ENCODE measurements at regions not wholly inside any gene's neighbourhood (a gene's known extent, or its start where the extent isn't known, plus 50 kb on each side); places are given as distances from the start of the nearest gene placed in this dataset.

DNA sequence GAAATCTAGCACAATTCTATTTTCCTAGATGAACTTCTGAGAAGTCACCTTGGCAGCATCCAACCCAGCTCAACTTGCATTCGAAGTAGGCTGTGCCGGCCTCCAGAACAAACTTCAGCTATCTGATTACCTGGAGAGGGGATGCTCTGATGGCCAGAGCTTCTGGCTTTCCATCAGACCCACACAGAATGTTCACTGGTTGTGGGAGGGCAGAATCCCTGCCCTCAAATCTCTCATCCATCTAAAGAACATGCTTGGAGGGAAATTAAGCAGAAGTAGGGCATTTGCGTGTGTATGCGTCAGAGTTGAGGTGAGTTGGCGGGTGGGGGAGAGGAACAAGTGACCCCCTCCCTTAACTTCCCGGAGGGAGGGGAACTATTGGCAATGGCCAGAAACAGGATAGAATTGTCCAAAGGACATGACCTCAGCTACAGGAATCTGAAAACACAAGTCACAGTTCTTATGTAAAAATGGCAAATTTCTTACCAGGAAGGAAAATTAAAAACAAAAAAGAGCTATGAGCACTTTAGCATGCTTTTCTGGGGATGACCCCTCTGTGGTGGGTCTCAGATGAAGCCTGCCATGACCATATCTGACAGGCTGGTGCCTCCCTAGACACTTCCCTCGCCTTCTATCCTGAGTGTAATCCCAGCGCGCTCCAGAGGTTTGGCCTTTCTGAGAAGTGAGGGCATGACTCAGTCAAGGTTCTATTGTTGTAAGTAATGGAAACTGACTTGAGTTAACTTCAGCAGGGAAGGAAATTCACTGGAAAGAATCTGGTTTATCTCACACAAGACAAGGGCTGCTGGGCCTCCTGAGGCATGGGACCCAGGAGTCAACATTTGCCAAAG lies 278.8 kb downstream of the RPS24 start:
- POLR2A ChIA-PET = no interaction called here
- CTCF ChIA-PET = interaction anchor here (0.6 to 3.4 kb wide), 4 partner anchors 8 to 885 kb away, joined by 3 to 11 read pairs (median 4); no protein-coding TSS in a partner anchor
- DNase-seq (ENCODE audit: unreplicated experiment) = no peak
- Mint-ChIP-seq H3K9me3 (ENCODE audit: unreplicated experiment) (no peaks in the 10 kb centered on the region), H3K27me3 (ENCODE audit: insufficient read depth, unreplicated experiment) (peaks cover 73% of the 10 kb centered on the region), H3K4me3 (ENCODE audit: unreplicated experiment) (no peak overlapping the region), H3K4me1 (ENCODE audit: insufficient read depth, unreplicated experiment) (no peaks in the 10 kb centered on the region), H3K36me3 (ENCODE audit: insufficient read depth, unreplicated experiment) (no peaks in the 10 kb centered on the region), H3K27ac (ENCODE audit: low read depth, unreplicated experiment) (no peak overlapping the region)
- TF ChIP-seq CTCF (IDR thresholded peaks at IDR 0.05; ENCODE audit: unreplicated experiment) = no peak
- BruUV-seq (replicated peaks) = no TSS peak
- intact Hi-C loops (cut with micrococcal nuclease) = no loop called here

DNA sequence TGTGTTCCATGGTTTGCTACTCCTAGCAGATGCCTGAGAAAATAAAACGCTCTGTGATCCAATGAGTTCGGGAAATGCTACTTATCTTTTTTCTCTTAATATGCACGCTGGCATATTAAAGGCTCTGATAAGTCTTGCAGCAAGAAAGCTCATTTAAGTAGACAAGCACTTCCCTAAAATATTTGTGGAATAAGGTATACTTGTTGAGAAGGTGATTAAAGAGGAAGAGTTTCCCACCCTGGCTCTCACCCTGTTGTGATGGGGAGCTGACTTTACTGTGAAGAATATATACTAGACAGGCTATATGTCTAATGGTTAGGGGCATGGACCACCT lies 279.4 kb downstream of the RPS24 start:
- H3K4me3 Mint-ChIP-seq (ENCODE audit: unreplicated experiment) = no peak overlapping the region
- TF ChIP-seq CTCF (IDR thresholded peaks at IDR 0.05; ENCODE audit: unreplicated experiment) = no peak
- POLR2A ChIA-PET = no interaction called here
- H3K27me3 Mint-ChIP-seq (ENCODE audit: insufficient read depth, unreplicated experiment) = peaks cover 72% of the 10 kb centered on the region
- intact Hi-C loops (cut with micrococcal nuclease) = no loop called here
- no peak overlapping the region for H3K27ac Mint-ChIP-seq (ENCODE audit: low read depth, unreplicated experiment)
- H3K9me3 Mint-ChIP-seq (ENCODE audit: unreplicated experiment) = no peaks in the 10 kb centered on the region
- no TSS peak for BruUV-seq (replicated peaks)
- no peaks in the 10 kb centered on the region for H3K36me3 Mint-ChIP-seq (ENCODE audit: insufficient read depth, unreplicated experiment)
- no peak for DNase-seq (ENCODE audit: unreplicated experiment)
- CTCF ChIA-PET = interaction anchor here (0.8 to 3.4 kb wide), 3 partner anchors 9 to 885 kb away, joined by 3 to 11 read pairs (median 6); no protein-coding TSS in a partner anchor
- H3K4me1 Mint-ChIP-seq (ENCODE audit: insufficient read depth, unreplicated experiment) = no peaks in the 10 kb centered on the region

DNA sequence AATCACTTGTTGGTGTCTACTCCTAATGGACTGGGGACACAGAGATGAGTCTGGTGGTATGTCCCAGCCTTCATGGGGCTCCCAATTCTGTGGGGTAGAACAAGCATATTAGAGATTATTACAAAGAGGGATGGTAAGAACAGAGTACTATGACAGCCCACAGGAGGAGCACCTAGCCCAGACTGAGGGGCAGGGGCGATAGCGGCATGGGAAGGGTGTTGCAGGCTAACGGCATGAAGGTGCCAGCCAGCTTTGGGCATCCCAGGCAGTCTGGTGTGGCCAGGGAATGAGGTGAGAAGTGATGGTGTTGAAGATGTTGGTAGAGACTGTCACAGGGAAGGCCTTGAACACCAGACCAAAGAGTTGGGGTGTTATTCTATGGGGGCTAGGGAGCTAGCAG lies 280.0 kb downstream of the RPS24 start:
- intact Hi-C loops (cut with micrococcal nuclease) = no loop called here
- CTCF ChIA-PET = interaction anchor here (0.8 to 3.4 kb wide), 2 partner anchors 9 to 266 kb away, joined by 3 to 11 read pairs; no protein-coding TSS in a partner anchor
- H3K4me1 Mint-ChIP-seq (ENCODE audit: insufficient read depth, unreplicated experiment) = no peaks in the 10 kb centered on the region
- TF ChIP-seq CTCF (IDR thresholded peaks at IDR 0.05; ENCODE audit: unreplicated experiment) = no peak
- no peaks in the 10 kb centered on the region for H3K36me3 Mint-ChIP-seq (ENCODE audit: insufficient read depth, unreplicated experiment)
- DNase-seq (ENCODE audit: unreplicated experiment) = no peak
- POLR2A ChIA-PET = no interaction called here
- H3K27ac Mint-ChIP-seq (ENCODE audit: low read depth, unreplicated experiment) = no peak overlapping the region
- no peak overlapping the region for H3K4me3 Mint-ChIP-seq (ENCODE audit: unreplicated experiment)
- H3K27me3 Mint-ChIP-seq (ENCODE audit: insufficient read depth, unreplicated experiment) = peaks cover 68% of the 10 kb centered on the region
- no peaks in the 10 kb centered on the region for H3K9me3 Mint-ChIP-seq (ENCODE audit: unreplicated experiment)
- BruUV-seq (replicated peaks) = no TSS peak

- Mint-ChIP-seq H3K4me3 (ENCODE audit: unreplicated experiment) (no peak overlapping the region), H3K4me1 (ENCODE audit: insufficient read depth, unreplicated experiment) (no peaks in the 10 kb centered on the region), H3K27me3 (ENCODE audit: insufficient read depth, unreplicated experiment) (peaks cover 57% of the 10 kb centered on the region), H3K27ac (ENCODE audit: low read depth, unreplicated experiment) (no peak overlapping the region), H3K36me3 (ENCODE audit: insufficient read depth, unreplicated experiment) (no peaks in the 10 kb centered on the region), H3K9me3 (ENCODE audit: unreplicated experiment) (no peaks in the 10 kb centered on the region)
- no peak for TF ChIP-seq CTCF (IDR thresholded peaks at IDR 0.05; ENCODE audit: unreplicated experiment)
- ChIA-PET POLR2A (no interaction called here), CTCF (interaction anchor here (3.4 kb wide), 1 partner anchor 10 kb away, joined by 11 read pairs; no protein-coding TSS in a partner anchor)
- DNase-seq (ENCODE audit: unreplicated experiment) = no peak
- intact Hi-C loops (cut with micrococcal nuclease) = no loop called here
- BruUV-seq (replicated peaks) = no TSS peak
These were observed 281.0 kb downstream of the RPS24 start for GRCh38 chr10:78314651-78315050.

Data from MCF 10A (cell line).